Naive thymus-derived CD4-positive, alpha-beta T cell (primary cell): ENCODE measurements at regions not wholly inside any gene's neighbourhood (a gene's known extent, or its start where the extent isn't known, plus 50 kb on each side); places are given as distances from the start of the nearest gene placed in this dataset.

Experiments
- ATAC-seq: fragments of 150-1000 bp; cut with Tn5 transposase; 2 replicates; pipeline ENCODE4 v1.10.0; 2021; ENCODE audit warnings: mild to moderate bottlenecking, moderate library complexity
- CTCF ChIA-PET: fragments of 350-600 bp; sonication (Branson Sonifier 250); formaldehyde crosslinking; loops from one replicate; lab custom pipeline; 2021; ENCODE audit warnings: antibody characterized with exemption; lab: Charles Lee
- POLR2A ChIA-PET: fragments of 350-600 bp; sonication (Branson Sonifier 250); formaldehyde crosslinking; loops from one replicate; lab custom pipeline; 2021; ENCODE audit warnings: antibody characterized with exemption, inconsistent platforms; lab: Charles Lee
- DNase-seq, 9 donors: peaks; one replicate each; pipeline versions ENCODE4 v3.0.0 to v3.0.0-alpha.2; 2020 to 2022; ENCODE audit warnings: mixed read lengths in 1 of 9
- H3K27ac ChIP-seq: one replicate; pipeline ENCODE4 v1.7.0; 2013; ENCODE audit warnings: mild to moderate bottlenecking, low read depth, low read length, moderate library complexity
- H3K27me3 ChIP-seq, 2 donors: one replicate each; pipeline ENCODE4 v1.7.0; 2013; ENCODE audit warnings: low read length in 2 of 2, mild to moderate bottlenecking in 2 of 2, moderate library complexity in 2 of 2; ENCODE audit not compliant: control insufficient read depth in 2 of 2, insufficient read depth in 2 of 2
- H3K36me3 ChIP-seq, 3 experiments: 1 replicate in 2 of 3; 2 replicates in 1 of 3; pipeline ENCODE4 v1.7.0; 2013; ENCODE audit warnings: low read length in 3 of 3, mild to moderate bottlenecking in 3 of 3, moderate library complexity in 1 of 3; ENCODE audit not compliant: insufficient read depth in 3 of 3, control insufficient read depth in 2 of 3
- H3K4me1 ChIP-seq, 2 donors: one replicate each; pipeline ENCODE4 v1.7.0; 2013; ENCODE audit warnings: low read length in 2 of 2, mild to moderate bottlenecking in 2 of 2, moderate library complexity in 1 of 2; ENCODE audit not compliant: control insufficient read depth in 2 of 2, insufficient read depth in 2 of 2
- H3K4me3 ChIP-seq: 2 replicates; pipeline ENCODE4 v1.7.0; 2013; ENCODE audit warnings: mild to moderate bottlenecking, low read length
- H3K9me3 ChIP-seq, 3 experiments: 1 replicate in 2 of 3; 2 replicates in 1 of 3; pipeline ENCODE4 v1.7.0; 2013; ENCODE audit warnings: low read length in 3 of 3; ENCODE audit not compliant: control insufficient read depth in 2 of 3
- H3K27ac Mint-ChIP-seq, 9 donors: one replicate each; pipeline ENCODE4 v1.8.0; 2020 to 2022; ENCODE audit warnings: mixed read lengths in 9 of 9, mild to moderate bottlenecking in 8 of 9, moderate library complexity in 5 of 9, inconsistent platforms in 2 of 9
- H3K27me3 Mint-ChIP-seq, 5 donors: one replicate each; pipeline ENCODE4 v1.8.0; 2021 to 2022; ENCODE audit warnings: mixed read lengths in 5 of 5, mild to moderate bottlenecking in 1 of 5
- H3K36me3 Mint-ChIP-seq, 5 donors: one replicate each; pipeline ENCODE4 v1.8.0; 2020 to 2022; ENCODE audit warnings: mixed read lengths in 5 of 5, mild to moderate bottlenecking in 3 of 5, inconsistent platforms in 1 of 5
- H3K4me1 Mint-ChIP-seq, 7 donors: one replicate each; pipeline ENCODE4 v1.8.0; 2020 to 2022; ENCODE audit warnings: mixed read lengths in 7 of 7, mild to moderate bottlenecking in 3 of 7, inconsistent platforms in 1 of 7
- H3K4me3 Mint-ChIP-seq, 10 donors: one replicate each; pipeline ENCODE4 v1.8.0; 2020 to 2022; ENCODE audit warnings: mild to moderate bottlenecking in 10 of 10, mixed read lengths in 10 of 10, moderate library complexity in 6 of 10, inconsistent platforms in 2 of 10
- H3K9me3 Mint-ChIP-seq, 11 donors: one replicate each; pipeline ENCODE4 v1.8.0; 2020 to 2022; ENCODE audit warnings: mixed read lengths in 11 of 11, mild to moderate bottlenecking in 4 of 11, inconsistent platforms in 1 of 11, moderate library complexity in 1 of 11
- intact Hi-C, 2 donors: fragments of 100-400 bp; cut with micrococcal nuclease; formaldehyde crosslinking; loops; one replicate each; pipeline ENCODE4 v1.15.1; 2023

GRCh38 chr4:125527681-125528080 is 212.9 kb downstream of the FAT4 start:
- Histone ChIP-seq H3K27me3 (no peaks in the 10 kb centered on the region), H3K9me3 (no peaks in the 10 kb centered on the region), H3K27ac (no peak overlapping the region), H3K4me3 (no peak overlapping the region), H3K36me3 (no peaks in the 10 kb centered on the region), H3K4me1 (no peaks in the 10 kb centered on the region)
- DNase-seq (no peak), ATAC-seq (no peak)
- no peaks in the 10 kb centered on the region for H3K4me1 Mint-ChIP-seq
- no peaks in the 10 kb centered on the region for H3K27me3 Mint-ChIP-seq
- ChIA-PET CTCF (no interaction called here), POLR2A (no interaction called here)
- H3K27ac Mint-ChIP-seq, result no peak overlapping the region
- no peaks in the 10 kb centered on the region for H3K36me3 Mint-ChIP-seq
- H3K9me3 Mint-ChIP-seq, result peaks cover 0 to 6% (median 3%) of the 10 kb centered on the region in 11 donors
- intact Hi-C loops, result no loop called here
- no peak overlapping the region for H3K4me3 Mint-ChIP-seq

- no peaks in the 10 kb centered on the region for H3K27me3 ChIP-seq
- no peaks in the 10 kb centered on the region for H3K4me1 ChIP-seq
- ATAC-seq (no peak), DNase-seq (no peak)
- Mint-ChIP-seq H3K36me3 (no peaks in the 10 kb centered on the region), H3K4me3 (no peak overlapping the region), H3K27me3 (no peaks in the 10 kb centered on the region), H3K4me1 (no peaks in the 10 kb centered on the region), H3K27ac (no peak overlapping the region), H3K9me3 (peaks cover 0 to 10% (median under 1%) of the 10 kb centered on the region in 11 donors)
- no peak overlapping the region for H3K4me3 ChIP-seq
- no peaks in the 10 kb centered on the region for H3K9me3 ChIP-seq
- intact Hi-C loops, result no loop called here
- POLR2A ChIA-PET, result no interaction called here
- CTCF ChIA-PET, result no interaction called here
- H3K36me3 ChIP-seq, result no peaks in the 10 kb centered on the region
- H3K27ac ChIP-seq, result no peak overlapping the region
Measured at GRCh38 chr4:125529071-125529470, 214.3 kb downstream of the FAT4 start.

GRCh38 chr4:125538670-125539069 is 223.9 kb downstream of the FAT4 start:
- Mint-ChIP-seq H3K27me3 (no peaks in the 10 kb centered on the region), H3K9me3 (peaks cover under 1 to 23% (median 7%) of the 10 kb centered on the region in 11 donors), H3K36me3 (peaks cover 0 to 4% (median 0%) of the 10 kb centered on the region in 5 donors), H3K27ac (no peak overlapping the region), H3K4me1 (no peaks in the 10 kb centered on the region), H3K4me3 (no peak overlapping the region)
- intact Hi-C loops, result no loop called here
- no peaks in the 10 kb centered on the region for H3K27me3 ChIP-seq
- no peak overlapping the region for H3K4me3 ChIP-seq
- ChIA-PET POLR2A (no interaction called here), CTCF (no interaction called here)
- H3K4me1 ChIP-seq, result no peaks in the 10 kb centered on the region
- H3K9me3 ChIP-seq, result no peaks in the 10 kb centered on the region
- ATAC-seq (no peak), DNase-seq (no peak)
- no peak overlapping the region for H3K27ac ChIP-seq
- no peaks in the 10 kb centered on the region for H3K36me3 ChIP-seq

- Histone ChIP-seq H3K4me3 (no peak overlapping the region), H3K27ac (no peak overlapping the region), H3K9me3 (no peaks in the 10 kb centered on the region), H3K27me3 (no peaks in the 10 kb centered on the region), H3K4me1 (no peaks in the 10 kb centered on the region), H3K36me3 (no peaks in the 10 kb centered on the region)
- Mint-ChIP-seq H3K36me3 (peaks cover 0 to 4% (median 0%) of the 10 kb centered on the region in 5 donors), H3K9me3 (peaks cover 0 to 23% (median 7%) of the 10 kb centered on the region in 11 donors), H3K27ac (no peak overlapping the region), H3K4me1 (no peaks in the 10 kb centered on the region), H3K4me3 (no peak overlapping the region), H3K27me3 (no peaks in the 10 kb centered on the region)
- POLR2A ChIA-PET, result no interaction called here
- DNase-seq (no peak), ATAC-seq (no peak)
- CTCF ChIA-PET, result no interaction called here
- intact Hi-C loops, result no loop called here
Measured at GRCh38 chr4:125539691-125540090, 224.9 kb downstream of the FAT4 start.

GRCh38 chr4:125541836-125542385 is 227.2 kb downstream of the FAT4 start:
- Mint-ChIP-seq H3K9me3 (peaks cover 0 to 23% (median 8%) of the 10 kb centered on the region in 11 donors), H3K27me3 (no peaks in the 10 kb centered on the region), H3K4me3 (no peak overlapping the region), H3K4me1 (no peaks in the 10 kb centered on the region), H3K27ac (no peak overlapping the region), H3K36me3 (peaks cover 0 to 4% (median 0%) of the 10 kb centered on the region in 5 donors)
- DNase-seq, result no peak
- no peak for ATAC-seq
- no peak overlapping the region for H3K4me3 ChIP-seq
- no peaks in the 10 kb centered on the region for H3K9me3 ChIP-seq
- POLR2A ChIA-PET, result no interaction called here
- no peak overlapping the region for H3K27ac ChIP-seq
- H3K27me3 ChIP-seq, result no peaks in the 10 kb centered on the region
- intact Hi-C loops, result no loop called here
- no peaks in the 10 kb centered on the region for H3K36me3 ChIP-seq
- CTCF ChIA-PET, result no interaction called here
- H3K4me1 ChIP-seq, result no peaks in the 10 kb centered on the region

- Mint-ChIP-seq H3K9me3 (peaks cover 0 to 8% (median 1%) of the 10 kb centered on the region in 11 donors), H3K27ac (no peak overlapping the region), H3K4me1 (no peaks in the 10 kb centered on the region), H3K27me3 (no peaks in the 10 kb centered on the region), H3K4me3 (no peak overlapping the region), H3K36me3 (no peaks in the 10 kb centered on the region)
- no peak for ATAC-seq
- H3K4me1 ChIP-seq, result no peaks in the 10 kb centered on the region
- POLR2A ChIA-PET, result no interaction called here
- no peak overlapping the region for H3K27ac ChIP-seq
- no peak for DNase-seq
- no peaks in the 10 kb centered on the region for H3K27me3 ChIP-seq
- H3K4me3 ChIP-seq, result no peak overlapping the region
- no peaks in the 10 kb centered on the region for H3K36me3 ChIP-seq
- H3K9me3 ChIP-seq, result no peaks in the 10 kb centered on the region
- CTCF ChIA-PET, result no interaction called here
- intact Hi-C loops, result no loop called here
Measured at GRCh38 chr4:125546272-125546671, 231.5 kb downstream of the FAT4 start.

- Histone ChIP-seq H3K27ac (no peak overlapping the region), H3K27me3 (no peaks in the 10 kb centered on the region), H3K4me1 (no peaks in the 10 kb centered on the region), H3K9me3 (no peaks in the 10 kb centered on the region), H3K4me3 (no peak overlapping the region), H3K36me3 (no peaks in the 10 kb centered on the region)
- no peak for ATAC-seq
- ChIA-PET CTCF (no interaction called here), POLR2A (no interaction called here)
- no peak overlapping the region for H3K27ac Mint-ChIP-seq
- no peak overlapping the region for H3K4me3 Mint-ChIP-seq
- H3K36me3 Mint-ChIP-seq, result no peaks in the 10 kb centered on the region
- peaks cover 0 to 10% (median 1%) of the 10 kb centered on the region in 11 donors for H3K9me3 Mint-ChIP-seq
- no peak for DNase-seq
- no peaks in the 10 kb centered on the region for H3K4me1 Mint-ChIP-seq
- intact Hi-C loops, result no loop called here
- no peaks in the 10 kb centered on the region for H3K27me3 Mint-ChIP-seq
Measured at GRCh38 chr4:125547836-125548235, 233.1 kb downstream of the FAT4 start.
